GM19455 (cell line): ENCODE measurements at regions not wholly inside any gene's neighbourhood (a gene's known extent, or its start where the extent isn't known, plus 50 kb on each side); places are given as distances from the start of the nearest gene placed in this dataset.
"Not testable (repeated sequence)": the region's sequence is repeated elsewhere in the genome, so short reads cannot be mapped to it uniquely, and the experiment has no call there.

ENCODE experiments used
- ATAC-seq: cut with Tn5 transposase; IDR thresholded peaks from one replicate; pipeline ENCODE4 v1.9.1; 2021; ENCODE audit not compliant: unreplicated experiment

DNA sequence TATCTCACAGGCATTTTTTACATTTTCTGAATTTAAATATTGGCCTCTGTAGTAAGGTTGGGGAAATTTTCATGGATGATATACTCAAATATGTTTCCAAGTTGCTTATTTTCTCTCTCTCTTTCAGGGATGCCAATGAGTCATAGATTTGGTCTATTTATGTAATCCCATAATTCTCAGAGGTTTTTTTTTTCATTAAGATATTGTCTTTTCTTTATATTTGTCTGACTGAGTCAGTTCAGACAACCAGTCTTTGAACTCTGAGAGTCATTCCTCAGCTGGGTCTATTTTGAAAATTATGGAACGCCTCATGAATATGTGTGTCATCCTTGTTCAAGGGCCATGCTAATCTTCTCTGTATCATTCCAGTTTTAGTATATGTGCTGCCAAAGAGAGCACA is 223.2 kb downstream of the PCSK1 start:
- no peak for ATAC-seq

GRCh38 chr5:96207420-96207819 is 225.6 kb downstream of the PCSK1 start:
- ATAC-seq: no peak

- no peak for ATAC-seq
Observed at GRCh38 chr5:96203761-96204160, 229.3 kb downstream of the PCSK1 start.

GRCh38 chr5:96201503-96201902 is 231.5 kb downstream of the PCSK1 start:
- no peak for ATAC-seq

- ATAC-seq: no peak
Observed at GRCh38 chr5:96200641-96201040, 232.4 kb downstream of the PCSK1 start.

- ATAC-seq: no peak
Observed at GRCh38 chr5:96199713-96200183, 233.3 kb downstream of the PCSK1 start.

- ATAC-seq: no peak
Observed at GRCh38 chr5:96198356-96199058, 234.5 kb downstream of the PCSK1 start.

DNA sequence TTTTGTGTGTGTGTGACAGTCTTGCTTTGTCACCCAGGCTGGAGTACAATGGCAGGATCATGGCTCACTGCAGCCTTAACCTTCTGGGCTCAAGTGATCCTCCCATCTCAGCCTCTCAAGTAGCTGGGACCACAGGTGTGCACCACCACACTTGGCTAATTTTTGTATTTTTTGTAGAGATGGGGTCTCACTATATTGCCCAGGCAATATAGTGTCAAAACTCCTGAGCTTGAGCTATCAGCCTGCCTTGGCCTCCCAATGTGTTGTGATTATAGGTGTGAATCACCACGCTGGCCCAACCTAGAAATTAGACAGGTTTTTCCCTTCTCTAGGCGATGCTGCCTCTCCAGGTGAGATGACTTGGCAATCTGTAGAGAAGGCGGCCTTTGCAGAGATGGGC is 235.3 kb downstream of the PCSK1 start:
- not testable (repeated sequence) for ATAC-seq

DNA sequence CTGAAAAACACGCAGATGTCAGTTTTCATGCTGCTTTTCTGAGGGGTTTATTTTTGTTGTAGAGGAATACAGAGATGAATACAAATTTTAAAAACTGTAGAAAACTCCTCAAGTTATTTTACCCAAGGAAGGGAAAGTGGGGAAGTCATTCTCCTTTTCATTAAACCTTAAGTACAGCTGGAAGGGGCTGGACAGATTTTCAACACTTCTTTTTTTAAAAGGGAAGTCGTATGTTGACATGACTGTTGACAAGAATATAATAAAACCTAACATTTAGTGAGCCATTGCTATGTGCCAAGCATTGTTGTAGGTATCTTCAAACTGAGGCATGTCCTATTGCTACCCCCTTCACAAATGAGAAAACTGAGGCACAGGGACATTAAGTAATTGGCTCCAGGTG is 235.7 kb upstream of the ELL2 start:
- ATAC-seq: no peak

- ATAC-seq: no peak
Observed at GRCh38 chr5:96196890-96197289, 235.2 kb upstream of the ELL2 start.

- ATAC-seq: no peak
Observed at GRCh38 chr5:96196407-96196806, 234.8 kb upstream of the ELL2 start.

GRCh38 chr5:96195123-96195522 is 233.5 kb upstream of the ELL2 start:
- ATAC-seq: no peak

DNA sequence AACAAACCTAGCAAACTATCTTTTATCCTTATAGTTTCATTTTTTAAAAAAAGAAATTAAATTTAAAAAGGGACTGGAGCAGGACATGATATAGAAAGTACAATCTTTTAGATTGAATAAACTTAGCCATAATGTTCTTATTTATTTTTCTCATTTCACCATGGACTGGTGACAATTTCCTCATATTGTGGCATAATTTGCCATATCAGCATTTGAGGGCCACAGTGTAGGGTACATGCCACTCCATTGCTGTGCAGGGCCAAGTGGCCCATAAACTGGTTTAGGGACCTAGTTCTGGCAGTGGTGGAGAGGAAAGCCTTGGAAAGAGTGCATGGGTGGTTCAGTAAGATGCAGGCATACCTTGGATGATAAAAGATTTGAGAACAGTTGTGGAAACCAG is 232.9 kb upstream of the ELL2 start:
- ATAC-seq: no peak

DNA sequence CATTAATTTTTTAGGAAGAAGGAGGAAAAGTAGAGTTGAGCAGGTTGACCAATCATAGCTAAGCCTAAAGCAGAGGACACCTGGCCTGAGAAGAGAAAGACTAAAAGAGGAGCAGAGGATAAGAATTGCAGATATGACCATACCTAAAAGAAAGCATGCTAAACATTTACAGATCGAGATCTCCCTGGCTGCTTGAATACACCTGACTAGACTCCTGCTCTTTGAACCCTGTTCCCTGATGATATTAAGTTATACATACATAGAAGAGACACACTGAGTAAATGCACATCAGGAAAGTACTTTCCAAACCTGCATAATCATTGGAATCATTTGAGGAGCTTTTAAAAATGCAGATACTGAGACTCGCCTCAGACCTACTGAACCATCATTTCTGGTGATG is 232.3 kb upstream of the ELL2 start:
- ATAC-seq: no peak

- no peak for ATAC-seq
Observed at GRCh38 chr5:96189987-96190386, 228.3 kb upstream of the ELL2 start.

DNA sequence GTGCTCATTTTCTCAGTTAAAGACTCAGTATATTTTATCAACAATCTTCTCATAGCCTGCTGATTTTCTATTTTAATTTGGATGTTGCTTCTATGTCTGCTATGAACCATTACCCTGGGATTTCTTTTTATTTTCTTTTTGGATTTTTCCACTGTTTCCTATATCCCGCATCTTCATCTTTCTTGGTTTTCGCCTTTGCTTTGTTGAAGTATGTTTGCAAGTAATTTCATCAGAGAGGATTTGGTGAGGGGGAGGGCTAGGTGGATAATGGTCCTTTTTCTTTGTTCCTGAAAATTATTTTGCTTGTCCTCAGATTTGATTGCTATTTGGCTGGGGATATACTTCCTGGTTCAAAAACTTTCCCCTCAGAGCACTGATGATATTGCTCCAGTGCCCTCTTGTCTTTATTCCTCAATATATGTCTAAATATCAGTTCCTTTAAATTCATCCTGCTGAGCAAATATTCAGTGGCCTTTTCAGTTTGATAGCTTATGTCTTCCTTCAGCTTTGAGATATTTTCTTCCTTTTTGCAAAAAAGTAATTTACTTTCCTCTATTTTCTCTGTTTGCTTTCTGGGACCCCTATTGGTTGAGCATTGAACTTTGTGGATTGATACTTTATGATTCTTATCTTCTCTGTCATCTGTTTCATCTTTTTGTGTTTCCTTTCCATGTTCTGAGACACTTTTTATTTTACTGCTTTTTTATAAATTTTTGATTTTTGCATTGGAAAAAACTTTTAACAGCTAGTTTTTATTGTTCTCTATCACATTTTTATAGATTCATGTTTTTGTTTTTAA is 227.6 kb upstream of the ELL2 start:
- no peak for ATAC-seq

DNA sequence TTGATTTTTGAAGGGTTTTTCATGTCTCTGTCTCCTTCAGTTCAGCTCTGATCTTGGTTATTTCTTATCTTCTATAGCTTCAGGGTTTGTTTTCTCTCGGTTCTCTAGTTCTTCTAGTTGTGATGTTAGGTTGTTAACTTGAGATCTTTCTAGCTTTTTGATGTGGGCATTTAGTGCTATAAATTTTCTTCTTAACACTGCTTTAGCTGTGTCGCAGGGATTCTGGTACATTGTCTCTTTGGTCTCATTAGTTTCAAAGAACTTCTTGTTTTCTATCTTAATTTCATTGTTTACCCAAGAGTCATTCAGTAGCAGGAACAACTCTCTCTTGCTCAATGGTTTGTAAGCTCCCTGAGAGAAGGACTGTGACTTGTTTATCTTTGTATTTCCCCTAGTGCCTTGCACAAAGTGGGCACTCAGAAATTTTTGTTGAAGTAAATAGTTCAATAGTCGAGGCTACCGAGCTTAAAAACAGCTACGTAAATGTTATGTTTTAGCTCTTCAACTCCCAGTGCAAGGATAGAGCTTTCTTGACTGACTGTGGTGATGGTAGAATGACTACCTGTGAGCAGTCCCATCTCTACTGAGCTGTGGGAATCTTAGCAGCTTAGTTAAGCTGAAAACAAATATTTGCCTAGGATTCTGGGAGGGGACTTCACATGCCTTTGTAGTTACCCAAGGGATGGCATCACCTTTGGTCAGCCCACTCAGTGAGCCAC is 225.8 kb upstream of the ELL2 start:
- no peak for ATAC-seq

DNA sequence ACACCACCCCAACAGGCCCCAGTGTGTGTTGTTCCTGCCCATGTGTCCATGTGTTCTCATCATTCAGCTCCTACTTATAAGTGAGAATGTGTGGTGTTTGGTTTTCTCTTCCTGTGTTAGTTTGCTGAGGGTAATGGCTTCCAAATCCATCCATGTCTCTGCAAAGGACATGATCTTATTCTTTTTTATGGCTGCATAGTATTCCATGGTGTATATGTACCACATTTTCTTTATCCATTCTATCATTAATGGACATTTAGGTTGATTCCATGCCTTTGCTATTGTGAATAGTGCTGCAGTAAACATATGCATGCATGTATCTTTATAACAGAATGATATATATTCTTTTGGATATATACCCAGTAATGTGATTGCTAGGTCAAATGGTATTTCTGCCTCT is 222.9 kb upstream of the ELL2 start:
- ATAC-seq: not testable (repeated sequence)

- no peak for ATAC-seq
Observed at GRCh38 chr5:96180684-96181435, 219.2 kb upstream of the ELL2 start.

DNA sequence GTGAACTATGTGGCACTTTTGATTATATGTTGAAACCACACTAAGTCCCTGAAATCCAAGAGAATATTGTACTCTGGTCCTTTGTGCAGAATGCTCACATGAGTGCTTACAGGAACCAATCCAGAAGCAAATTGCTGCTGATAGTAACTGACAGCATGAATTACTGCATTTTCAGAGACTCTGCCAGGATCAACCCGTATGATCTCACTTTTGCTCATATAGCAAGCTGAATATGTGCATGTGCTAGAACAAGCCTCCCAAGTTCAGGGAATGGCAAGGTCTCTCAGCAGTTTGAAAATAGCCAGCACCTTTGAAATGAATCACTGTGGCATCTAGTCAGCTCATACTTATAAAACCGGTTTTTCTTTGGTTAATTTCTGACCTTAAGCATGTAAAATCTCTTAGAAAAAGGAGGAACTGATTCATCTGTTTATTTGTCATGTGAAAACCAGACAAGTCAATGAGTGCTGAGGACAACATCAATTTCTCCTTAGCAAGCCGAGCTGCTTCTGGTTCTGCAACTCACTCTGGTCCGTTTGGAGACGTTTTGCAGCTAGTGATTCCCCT is 215.7 kb upstream of the ELL2 start:
- peak; percentile 77 for ATAC-seq

GRCh38 chr5:96176022-96176421 is 214.4 kb upstream of the ELL2 start:
- ATAC-seq: no peak
